GM21528 (cell line): ENCODE measurements at regions not wholly inside any gene's neighbourhood (a gene's known extent, or its start where the extent isn't known, plus 50 kb on each side); places are given as distances from the start of the nearest gene placed in this dataset.

ENCODE experiments used
- ATAC-seq: cut with Tn5 transposase; IDR thresholded peaks from one replicate; pipeline ENCODE4 v1.9.1; 2021; ENCODE audit warnings: mild to moderate bottlenecking, moderate library complexity; ENCODE audit not compliant: unreplicated experiment, low FRiP score

DNA sequence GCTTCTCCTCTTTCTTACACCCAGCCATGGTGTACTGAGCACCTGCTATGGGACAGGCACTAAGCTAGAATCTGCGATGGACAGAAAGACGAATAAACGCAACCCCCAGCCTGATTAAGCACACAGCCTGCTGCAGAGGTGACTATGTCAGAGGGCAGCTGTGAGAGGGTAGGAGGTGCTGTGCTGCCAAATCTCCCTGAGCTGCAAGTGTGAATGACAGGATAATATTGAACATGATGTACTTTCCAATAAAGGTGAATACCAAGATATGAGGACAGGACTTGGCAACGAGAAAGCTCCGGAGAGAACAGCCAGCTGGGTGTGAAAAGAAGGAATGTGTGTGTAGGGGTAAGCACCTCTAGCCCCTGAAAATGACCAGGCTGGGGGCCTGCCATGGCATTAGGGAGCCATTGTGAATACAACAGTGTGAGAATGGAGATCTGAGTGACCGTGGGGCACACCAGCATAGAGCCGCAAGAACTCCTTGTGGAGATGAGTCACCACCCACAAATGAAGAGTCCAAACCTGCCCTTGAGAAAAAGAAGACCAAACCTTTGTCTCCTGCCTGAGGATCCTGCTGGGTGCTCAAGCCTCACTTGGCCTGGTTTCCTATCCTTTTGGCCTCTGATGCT lies 83.0 kb upstream of the ATF3 start:
- ATAC-seq = no peak

DNA sequence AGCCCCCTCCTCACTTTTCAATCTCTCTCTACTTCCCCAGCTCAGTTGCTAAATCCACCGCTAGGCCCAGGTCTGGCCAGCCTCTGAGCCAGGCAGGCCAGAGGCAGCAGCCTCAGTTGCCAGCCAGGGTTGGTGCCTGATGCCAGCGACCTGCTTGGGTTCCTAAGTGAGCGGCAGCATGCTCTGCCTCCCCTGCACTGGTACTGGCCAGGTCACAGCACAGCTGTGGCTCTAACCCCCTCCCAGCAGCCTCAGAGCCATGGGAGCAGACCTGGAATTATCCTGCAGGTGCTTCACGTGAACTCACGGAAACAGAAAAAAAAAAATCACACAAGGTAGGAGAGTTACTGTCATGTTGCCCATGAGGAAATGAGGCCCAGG lies 82.5 kb upstream of the ATF3 start:
- no peak for ATAC-seq

DNA sequence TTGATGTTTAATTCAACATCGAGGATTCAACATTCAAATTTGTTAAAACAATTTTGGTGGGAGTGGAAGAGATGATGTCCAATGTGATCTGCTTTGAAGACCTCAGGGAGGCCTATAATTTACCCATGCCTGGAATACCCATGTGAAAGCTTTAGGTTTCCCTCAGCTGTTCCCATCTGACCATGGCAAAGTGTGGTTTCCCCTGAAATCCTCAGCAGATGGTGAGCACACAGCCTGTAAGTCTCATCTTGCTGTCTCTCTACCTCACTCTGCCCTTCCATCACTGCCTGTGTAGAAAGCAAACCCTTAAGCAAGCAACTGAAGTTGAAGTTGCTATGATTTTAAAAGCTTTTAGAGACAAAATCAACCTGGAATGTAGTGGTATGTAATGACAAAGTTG lies 80.1 kb upstream of the ATF3 start:
- ATAC-seq = no peak

DNA sequence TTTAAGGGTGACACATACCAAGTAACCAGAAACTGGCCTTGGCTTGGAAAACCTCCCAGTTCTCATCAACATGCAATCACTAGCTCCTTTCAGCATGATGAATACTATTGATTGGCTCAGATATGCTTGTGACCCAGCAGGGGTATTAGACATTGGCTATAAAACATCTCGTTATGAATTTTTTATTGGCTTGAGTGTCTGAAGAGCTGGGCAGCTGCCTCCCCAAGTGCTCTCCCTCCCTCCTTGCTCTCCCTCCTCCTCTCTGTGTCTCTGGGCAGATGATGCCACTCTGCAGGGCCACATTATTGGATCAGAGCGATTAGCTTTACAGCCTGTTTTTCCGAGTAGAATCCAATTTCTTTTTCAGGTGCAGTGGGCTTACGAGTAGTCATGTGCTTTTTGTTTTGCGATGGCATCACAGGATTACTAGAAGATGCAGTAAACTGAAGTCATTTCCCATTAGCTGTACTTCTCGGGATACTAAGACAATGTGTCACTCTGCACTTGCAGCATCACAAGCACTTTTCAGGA lies 79.3 kb upstream of the ATF3 start:
- ATAC-seq = no peak

DNA sequence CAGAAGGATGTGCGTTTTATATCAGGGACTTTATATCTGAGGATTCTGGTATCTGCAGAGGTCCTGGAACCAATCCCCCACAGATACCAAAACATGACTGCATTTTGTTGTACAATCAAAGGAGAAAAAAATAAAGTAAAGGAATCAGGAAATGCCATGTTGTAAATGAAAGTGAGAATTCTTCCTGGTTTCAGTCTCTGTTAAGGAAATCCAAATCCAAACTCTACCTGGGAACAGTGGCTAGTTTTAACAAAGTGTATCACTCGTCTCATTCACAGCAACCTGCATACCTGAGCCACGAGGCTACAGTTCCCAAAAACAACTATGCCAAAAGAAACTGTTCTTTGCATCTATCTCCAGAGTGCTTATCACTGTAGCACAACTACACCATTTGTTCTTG lies 77.3 kb upstream of the ATF3 start:
- no peak for ATAC-seq

DNA sequence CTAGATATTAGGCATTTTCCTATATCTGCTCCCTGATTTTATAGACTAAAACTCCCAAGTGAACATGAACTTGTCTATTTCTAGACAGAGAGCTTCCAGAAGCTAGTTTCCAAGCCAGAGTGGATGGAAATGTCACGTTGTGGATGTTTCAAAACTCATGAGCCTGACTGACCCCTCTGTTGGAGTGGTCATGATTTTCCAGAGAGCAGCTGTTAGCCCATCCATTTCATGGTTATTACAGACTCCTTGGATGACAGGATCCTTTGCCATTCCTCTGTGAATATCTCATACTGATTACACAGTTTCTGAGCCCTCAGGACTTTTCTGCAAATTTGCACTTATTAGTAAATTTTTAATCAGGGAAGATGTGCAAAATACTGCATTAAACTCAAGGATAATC lies 76.8 kb upstream of the ATF3 start:
- no peak for ATAC-seq

DNA sequence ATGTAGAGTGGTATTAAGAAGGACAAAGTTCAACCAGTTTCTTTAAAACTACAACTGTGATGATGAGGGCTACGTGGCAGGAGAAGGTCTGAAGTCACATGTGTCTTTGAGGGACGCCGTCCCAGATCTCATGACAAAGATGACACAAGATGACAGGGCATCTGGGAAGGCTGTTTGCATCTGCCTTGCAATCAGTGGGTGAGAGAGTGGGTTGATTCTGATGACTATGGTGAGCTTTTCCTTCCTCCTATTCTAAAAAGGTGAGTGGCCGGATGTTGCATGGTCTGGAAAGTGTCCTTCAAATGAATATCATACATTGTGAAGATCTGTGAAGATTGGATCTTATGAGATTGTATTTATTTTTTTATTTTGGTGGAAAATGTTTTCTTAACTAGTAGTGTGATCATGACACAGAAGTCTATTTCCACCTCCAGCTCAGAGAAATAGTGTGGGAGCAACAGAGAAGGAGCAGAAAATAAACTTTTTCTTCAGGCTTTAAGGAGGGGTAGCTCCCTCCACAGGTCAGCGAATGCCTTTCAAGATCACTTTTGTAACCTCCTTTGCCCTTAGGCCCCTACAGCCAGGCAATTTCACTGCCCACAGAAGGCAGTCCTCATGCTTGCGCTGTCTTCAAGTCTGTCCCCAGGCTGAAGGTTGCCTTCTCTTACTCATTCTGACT lies 76.0 kb upstream of the ATF3 start:
- ATAC-seq = no peak

DNA sequence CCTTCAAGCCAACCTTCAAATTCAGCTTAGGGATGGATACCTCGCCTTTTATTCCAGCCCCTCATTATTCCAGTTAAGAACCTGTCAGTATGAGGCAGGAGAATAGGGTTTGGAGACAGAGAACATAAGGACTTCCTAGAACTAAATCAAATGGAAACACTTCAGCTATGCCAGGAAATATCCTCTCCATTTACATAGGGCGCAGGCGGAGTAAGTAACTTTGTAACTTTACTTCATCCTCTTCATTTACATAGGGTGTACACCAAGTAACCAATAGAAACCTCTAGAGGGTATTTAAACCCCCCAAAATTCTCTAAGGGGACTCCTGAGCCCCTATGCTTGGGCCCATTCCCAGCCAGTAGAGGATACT lies 75.4 kb upstream of the ATF3 start:
- ATAC-seq = no peak

DNA sequence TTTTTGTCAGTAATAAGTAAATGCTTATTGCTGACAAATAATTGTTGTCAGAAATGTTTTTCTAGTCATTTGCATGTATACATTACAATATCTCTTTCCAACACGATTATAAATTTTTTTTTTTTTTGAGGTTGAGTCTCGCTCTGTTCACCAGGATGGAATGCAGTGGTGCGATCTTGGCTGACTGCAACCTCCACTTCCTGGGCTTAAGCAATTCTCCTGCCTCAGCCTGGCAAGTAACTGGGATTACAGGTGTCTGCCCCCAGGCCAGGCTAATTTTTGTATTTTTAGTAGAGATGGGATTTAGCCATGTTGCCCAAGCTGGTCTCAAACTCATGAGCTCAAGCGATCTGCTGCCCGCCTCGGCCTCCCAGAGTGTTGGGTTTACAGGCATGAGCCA lies 72.0 kb upstream of the ATF3 start:
- ATAC-seq = no peak

DNA sequence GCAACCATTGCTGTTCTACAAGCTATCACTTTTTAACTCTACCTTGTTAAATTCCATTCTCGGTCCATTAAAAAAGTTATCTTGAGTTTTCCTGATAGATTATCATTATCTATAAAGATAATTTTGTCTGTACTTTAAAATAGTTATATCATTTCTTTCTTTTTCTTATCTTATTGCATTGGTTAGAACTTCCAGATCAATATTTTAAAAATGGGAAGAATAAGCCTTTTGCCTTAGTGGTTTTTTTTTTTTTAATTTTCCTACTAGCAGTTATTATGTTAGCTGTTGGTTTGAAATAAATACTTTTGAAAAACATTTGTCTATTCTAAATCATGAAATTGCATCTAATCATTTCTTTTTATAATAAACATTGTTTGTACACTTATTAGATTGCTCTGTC lies 71.0 kb upstream of the ATF3 start:
- no peak for ATAC-seq

DNA sequence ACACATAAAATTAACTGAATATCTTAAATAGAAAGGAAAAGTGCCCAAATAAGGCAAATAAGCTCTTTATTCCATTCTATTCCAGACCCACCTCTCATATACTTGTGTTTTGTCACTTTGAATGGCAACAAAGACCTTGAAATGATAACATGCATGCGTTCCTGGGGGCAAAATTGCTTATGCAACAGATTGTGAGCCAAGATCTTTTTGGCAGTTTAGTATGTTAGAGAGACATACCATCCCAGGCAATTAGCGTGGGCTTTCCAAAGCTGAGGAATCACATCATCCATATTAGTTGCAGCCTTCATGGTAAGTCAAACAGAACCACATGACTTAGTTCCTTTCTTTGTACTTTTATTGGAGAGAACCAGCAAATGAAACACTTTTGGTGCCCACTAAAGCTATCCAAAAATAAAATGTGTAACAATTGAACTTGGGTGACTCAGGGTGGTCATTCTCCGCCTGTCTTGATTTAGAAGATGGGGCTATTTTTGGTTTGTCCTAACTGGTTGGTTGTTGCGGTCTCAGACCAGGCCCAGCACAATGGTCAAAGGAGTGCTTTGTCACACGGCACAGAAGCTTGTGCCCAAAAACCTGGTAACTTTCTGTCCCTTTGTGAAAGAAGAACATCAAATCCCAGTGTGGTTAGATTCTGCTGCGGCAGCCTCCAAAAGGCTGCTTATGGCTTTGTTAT lies 68.7 kb upstream of the ATF3 start:
- no peak for ATAC-seq

DNA sequence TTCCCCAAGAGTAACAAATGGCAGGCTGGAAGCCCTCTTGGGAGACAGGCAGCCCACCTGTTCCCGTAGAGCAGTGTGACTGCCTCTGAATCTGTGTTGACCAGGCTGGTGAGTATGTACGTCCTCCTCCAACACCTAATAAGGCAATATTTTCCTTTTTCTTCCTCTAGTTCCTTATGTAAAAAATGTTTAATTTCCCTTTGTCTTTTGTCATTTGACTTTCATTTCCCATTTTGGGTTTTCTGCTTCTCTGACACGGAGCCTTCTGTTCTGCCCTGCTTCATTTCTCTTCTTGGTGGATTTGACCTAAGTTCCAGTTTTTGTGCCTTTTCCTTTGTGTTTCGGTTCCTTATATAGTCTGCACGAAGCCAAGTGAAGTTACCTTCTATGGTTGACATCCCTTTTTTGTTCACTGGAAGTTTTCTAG lies 65.8 kb upstream of the ATF3 start:
- ATAC-seq = no peak

DNA sequence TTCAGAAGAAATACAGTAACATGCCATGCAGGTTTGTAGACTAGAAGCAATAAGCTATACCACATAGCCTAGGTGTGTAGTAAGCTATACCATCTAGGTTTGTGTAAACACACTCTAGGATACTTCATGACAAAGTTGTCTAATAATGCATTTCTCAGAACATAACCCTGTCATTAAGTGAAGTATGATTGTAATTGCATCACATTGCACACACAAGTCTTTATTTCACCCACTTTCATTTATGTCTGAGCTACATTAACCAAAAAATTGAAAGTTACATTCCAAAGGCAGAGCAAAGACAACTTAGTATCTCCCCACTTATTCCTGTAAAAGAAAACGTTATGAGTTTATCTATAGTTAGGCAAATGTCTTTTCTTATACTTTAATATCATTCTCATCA lies 64.5 kb upstream of the ATF3 start:
- ATAC-seq = no peak

DNA sequence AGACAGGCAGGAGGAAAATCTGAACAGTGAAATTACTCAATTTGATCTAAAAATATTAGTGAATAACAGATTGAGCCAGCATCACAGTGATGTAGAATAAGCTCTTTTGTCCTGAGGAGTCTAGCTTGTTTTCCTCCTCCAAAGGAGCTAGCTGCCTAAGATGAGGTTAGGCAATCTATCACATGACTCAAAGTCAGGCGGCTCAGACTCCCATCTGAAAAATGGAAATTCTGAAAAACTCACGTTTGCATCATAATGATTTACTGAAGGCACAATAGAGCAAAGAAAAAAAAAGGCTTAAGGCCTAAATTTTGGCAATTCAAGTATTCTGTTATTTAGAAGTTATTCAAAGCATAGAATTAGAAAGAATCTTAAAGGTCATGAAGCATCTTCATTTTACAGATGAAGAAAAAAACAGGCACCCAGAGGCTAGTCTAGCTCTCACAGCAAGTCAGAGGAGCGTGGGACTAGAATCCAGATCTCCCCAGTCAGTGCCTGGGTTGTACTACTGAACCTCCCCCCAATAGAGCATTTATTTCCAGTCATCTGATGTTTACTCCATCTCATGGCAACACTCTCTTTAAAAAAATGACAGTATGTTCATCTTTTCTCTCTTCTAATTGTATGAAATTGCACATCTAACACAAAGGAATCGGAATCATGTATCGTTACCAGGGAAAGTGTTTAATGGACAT lies 62.5 kb upstream of the ATF3 start:
- ATAC-seq = no peak

DNA sequence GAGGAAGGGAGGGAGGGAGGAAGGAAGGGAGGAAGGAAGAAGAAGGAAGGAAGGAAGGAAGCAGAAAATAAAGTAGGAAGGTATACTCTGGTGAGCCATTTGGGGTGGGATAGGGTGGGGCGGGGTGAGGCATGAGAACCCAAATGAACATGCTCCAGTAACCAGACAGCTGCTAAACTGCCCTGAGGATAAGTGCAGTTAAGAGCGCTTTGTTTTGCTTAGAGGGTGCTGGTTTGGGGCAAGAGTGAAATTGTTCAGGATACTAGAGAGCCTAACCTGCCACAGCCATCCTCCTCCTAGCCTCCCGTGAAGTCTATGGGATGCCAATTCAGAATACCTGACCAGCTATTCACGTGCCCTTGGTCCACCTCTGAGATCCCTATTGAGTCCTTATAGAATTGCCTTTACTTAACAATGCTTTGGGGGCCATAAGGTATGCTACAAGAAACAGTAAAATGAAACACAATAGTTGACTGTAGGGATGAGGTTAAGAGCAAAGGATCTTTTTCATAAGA lies 59.0 kb upstream of the ATF3 start:
- no peak for ATAC-seq

DNA sequence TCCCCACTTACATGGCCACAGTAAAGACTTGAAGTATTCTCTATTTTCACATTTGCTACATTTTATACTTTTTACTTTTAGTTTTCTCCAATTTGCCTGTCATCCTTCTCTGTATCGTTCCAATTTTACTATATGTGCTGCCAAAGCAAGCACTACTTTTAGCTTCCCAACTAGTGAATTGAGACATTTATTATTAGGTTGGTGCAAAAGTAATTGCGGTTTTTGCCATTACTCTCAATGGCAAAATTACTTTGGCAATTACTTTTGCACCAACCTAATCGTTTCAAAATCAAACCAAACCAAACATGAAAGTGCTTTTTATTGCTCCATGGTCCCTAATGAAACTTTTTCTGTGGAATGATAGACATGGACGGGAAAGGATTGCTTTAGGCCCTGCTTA lies 56.6 kb upstream of the ATF3 start:
- no peak for ATAC-seq

DNA sequence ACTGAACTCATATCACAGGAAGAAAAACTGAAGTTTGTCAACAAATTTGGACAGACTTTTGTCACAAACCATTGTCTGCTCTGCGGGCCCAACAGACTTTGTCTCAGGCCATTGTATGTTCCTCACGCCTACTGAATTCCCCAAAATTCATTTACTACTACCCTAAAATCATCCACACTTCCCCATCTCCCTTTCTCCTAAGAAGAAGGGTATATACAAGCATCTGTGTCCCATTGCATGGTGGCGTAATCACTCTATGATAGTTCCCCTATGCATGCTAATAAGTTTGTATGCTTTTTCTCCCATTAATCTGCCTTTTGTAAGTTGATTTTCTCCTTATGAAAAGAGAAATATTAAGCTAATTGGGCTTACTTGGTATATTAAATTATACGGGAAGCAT lies 54.9 kb upstream of the ATF3 start:
- no peak for ATAC-seq

DNA sequence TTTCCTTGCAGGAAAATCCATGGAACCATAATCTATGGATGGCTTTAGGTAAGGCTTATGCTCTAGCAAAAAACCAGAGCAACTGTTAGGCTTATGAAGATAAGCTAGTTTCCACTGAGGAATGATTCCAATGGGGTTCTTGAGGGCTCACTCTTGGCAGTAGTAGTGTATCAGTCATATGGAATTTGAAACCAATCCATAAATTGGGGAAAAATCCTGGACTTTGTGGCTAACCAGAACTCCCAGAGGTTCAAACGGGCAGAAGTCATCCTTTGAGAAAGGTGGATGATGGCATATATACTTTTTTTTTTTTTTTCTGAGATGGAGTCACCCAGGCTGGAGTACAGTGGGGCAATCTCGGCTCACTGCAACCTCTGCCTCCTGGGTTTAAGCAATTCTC lies 54.2 kb upstream of the ATF3 start:
- ATAC-seq = no peak

DNA sequence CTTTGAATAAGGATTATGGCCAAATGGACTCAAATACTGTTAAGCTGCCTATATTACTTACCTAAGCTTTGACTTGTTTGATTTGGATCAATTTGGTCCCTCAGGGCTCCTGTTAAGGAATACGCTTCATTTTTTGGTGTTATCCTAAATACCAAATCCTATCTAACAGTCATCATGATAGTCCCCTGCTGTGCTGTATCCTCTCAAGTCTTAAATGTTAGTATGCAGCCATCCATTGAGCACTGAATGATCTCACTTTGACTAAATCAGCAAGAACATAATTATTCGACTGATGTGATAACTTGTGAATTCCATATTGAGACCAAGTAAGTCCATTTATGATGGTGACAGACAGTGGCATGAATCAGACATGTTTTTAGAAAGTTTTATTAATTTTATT lies 53.1 kb upstream of the ATF3 start:
- no peak for ATAC-seq

DNA sequence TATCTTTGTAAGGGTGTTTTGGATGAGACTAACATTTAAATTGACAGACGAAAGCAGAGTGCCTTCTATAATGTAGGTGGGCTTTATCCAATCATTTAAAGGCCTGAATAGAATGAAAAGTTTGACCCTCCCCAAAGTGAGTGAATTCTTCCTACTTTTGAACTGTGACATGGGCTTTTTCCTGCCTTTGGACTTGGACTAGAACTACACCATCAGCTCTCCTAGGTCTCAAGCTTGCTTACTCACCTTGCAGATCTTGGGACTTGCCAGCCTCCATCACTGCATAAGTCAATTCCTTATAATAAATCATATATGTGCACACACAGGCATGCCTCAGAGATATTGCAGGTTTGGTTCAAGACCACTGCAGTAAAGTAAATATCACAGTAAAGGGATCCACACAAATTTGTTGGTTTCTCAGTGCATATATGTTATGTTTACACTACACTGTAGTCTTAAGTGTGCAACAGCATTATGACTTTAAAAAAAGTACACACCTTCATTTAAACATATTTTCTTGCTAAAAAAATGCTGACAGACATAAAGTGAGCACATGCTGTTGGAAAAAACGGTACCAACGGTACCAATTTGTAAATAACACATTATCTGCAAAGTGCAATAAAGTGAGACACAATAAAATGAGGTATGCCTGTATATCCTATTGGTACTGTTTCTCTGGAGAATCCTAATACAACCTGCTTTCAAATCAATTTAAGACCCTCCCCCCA lies 51.6 kb upstream of the ATF3 start:
- no peak for ATAC-seq
